GM12878 (cell line): ENCODE measurements at regions not wholly inside any gene's neighbourhood (a gene's known extent, or its start where the extent isn't known, plus 50 kb on each side); places are given as distances from the start of the nearest gene placed in this dataset.

Source experiments
- ATAC-seq: fragments of 200-7000 bp; cut with Tn5 transposase; 3 replicates; pipeline ENCODE4 v1.9.1; 2020; ENCODE audit warnings: mild to moderate bottlenecking, moderate library complexity
- BruUV-seq: library from RNA; stranded (reverse); fragments of 400-500 nt; replicated peaks from 2 replicates; lab custom pipeline; 2021; lab: Mats Ljungman, UMichigan
- CTCF ChIA-PET: fragments of 300-600 bp; sonication (Branson Sonifier 250); formaldehyde crosslinking; extraction: SDS; loops from one replicate; lab custom pipeline; 2021; ENCODE audit warnings: inconsistent platforms; lab: Yijun Ruan, JAX
- POLR2A ChIA-PET: fragments of 350-600 bp; formaldehyde crosslinking; extraction: SDS; loops from one replicate; lab custom pipeline; 2021; ENCODE audit warnings: inconsistent platforms; lab: Charles Lee
- RAD21 ChIA-PET: fragments of 300-600 bp; sonication (Branson Sonifier 250); formaldehyde crosslinking; loops from one replicate; lab custom pipeline; 2023; ENCODE audit warnings: antibody characterized with exemption; ENCODE audit not compliant: unreplicated experiment; lab: Charles Lee
- SMC1A ChIA-PET: fragments of 300-600 bp; sonication (Branson Sonifier 250); formaldehyde crosslinking; loops from one replicate; lab custom pipeline; 2023; ENCODE audit not compliant: unreplicated experiment, uncharacterized antibody; lab: Charles Lee
- DNase-seq: peaks from one replicate; pipeline ENCODE4 v3.0.0-alpha.2; 2011; ENCODE audit warnings: low read depth, low spot score
- FAIRE-seq: peaks from 3 replicates; lab custom pipeline; 2011; peaks lifted over from hg19 to GRCh38; lab: Jason Lieb, UNC
- H2AFZ ChIP-seq: 2 replicates; pipeline ENCODE4 v1.6.0; 2011; ENCODE audit warnings: low read depth, low read length, control low read depth; ENCODE audit not compliant: control insufficient read depth
- H3K27ac ChIP-seq: 2 replicates; pipeline ENCODE4 v1.5.1; 2011; ENCODE audit warnings: control low read depth; ENCODE audit not compliant: control insufficient read depth, insufficient read depth
- H3K27me3 ChIP-seq, 2 experiments: replicated peaks in 1 of 2; 2 replicates each; pipeline versions ENCODE4 v1.6.0 to v1.6.1; 2011; ENCODE audit warnings: low read length in 1 of 2; ENCODE audit not compliant: control insufficient read depth in 2 of 2, insufficient read depth in 2 of 2
- H3K36me3 ChIP-seq, 2 experiments: 2 replicates each; pipeline ENCODE4 v1.5.1; 2011; ENCODE audit warnings: low read length in 1 of 2; ENCODE audit not compliant: control insufficient read depth in 2 of 2, insufficient read depth in 2 of 2
- H3K4me1 ChIP-seq: 2 replicates; pipeline ENCODE4 v1.6.1; 2011; ENCODE audit warnings: mild to moderate bottlenecking, low read length, moderate library complexity, mixed read lengths; ENCODE audit not compliant: control insufficient read depth, insufficient read depth
- H3K4me2 ChIP-seq: 2 replicates; pipeline ENCODE4 v1.6.0; 2011; ENCODE audit warnings: control low read depth; ENCODE audit not compliant: control insufficient read depth, insufficient read depth
- H3K4me3 ChIP-seq: fragments of 200-600 bp; sonication (generic); 2 replicates; pipeline ENCODE4 v1.5.1; 2016
- H3K79me2 ChIP-seq: 2 replicates; pipeline ENCODE4 v1.6.0; 2011; ENCODE audit warnings: low read length; ENCODE audit not compliant: control insufficient read depth, insufficient read depth
- H3K9ac ChIP-seq: 2 replicates; pipeline ENCODE4 v1.8.0; 2011; ENCODE audit warnings: low read length, control low read depth, mixed read lengths; ENCODE audit not compliant: control insufficient read depth, insufficient read depth
- H3K9me3 ChIP-seq: replicated peaks from 3 replicates; pipeline ENCODE4 v1.5.1; 2011; ENCODE audit warnings: mild to moderate bottlenecking, low read length; ENCODE audit not compliant: control insufficient read depth, insufficient read depth
- H4K20me1 ChIP-seq: 2 replicates; pipeline ENCODE4 v1.6.0; 2011; ENCODE audit not compliant: control insufficient read depth, insufficient read depth
- EED ChIP-seq: sonication (generic); IDR thresholded peaks from 2 replicates; pipeline ENCODE4 v1.6.1; 2016; ENCODE audit warnings: antibody characterized with exemption, low read depth
- FOXM1 ChIP-seq: IDR thresholded peaks from 2 replicates; pipeline ENCODE4 v1.6.1; 2012; ENCODE audit warnings: low read depth, mild to moderate bottlenecking, inconsistent platforms, low read length, moderate library complexity
- PAX8 ChIP-seq: fragments of 450-650 bp; IDR thresholded peaks from 2 replicates; pipeline ENCODE4 v1.6.1; 2017; ENCODE audit warnings: mild to moderate bottlenecking, moderate library complexity
- POLR2AphosphoS5 ChIP-seq: IDR thresholded peaks from 2 replicates; pipeline ENCODE4 v1.6.1; 2011; ENCODE audit warnings: mild to moderate bottlenecking, low read length, inconsistent platforms
- RAD51 ChIP-seq: fragments of 450-650 bp; IDR thresholded peaks from 2 replicates; pipeline ENCODE4 v1.6.1; 2016; ENCODE audit warnings: moderate library complexity, mild to moderate bottlenecking, inconsistent platforms
- SMC3 ChIP-seq: IDR thresholded peaks from 2 replicates; pipeline ENCODE4 v1.6.1; 2011; ENCODE audit warnings: low read length, improper control_type of control experiment, borderline replicate concordance
- SRF ChIP-seq, 2 experiments: IDR thresholded peaks; 2 replicates each; pipeline ENCODE4 v1.6.1; 2011; ENCODE audit warnings: low read depth in 2 of 2, low read length in 2 of 2, mild to moderate bottlenecking in 1 of 2, moderate library complexity in 1 of 2
- ZBED1 ChIP-seq: IDR thresholded peaks from 2 replicates; pipeline ENCODE4 v1.6.1; 2016; ENCODE audit warnings: borderline replicate concordance
- WGBS: methylation state at CpG from one replicate; pipeline ENCODE4 v1.1.6; 2016; ENCODE audit warnings: low lambda C conversion rate; ENCODE audit not compliant: insufficient replicate concordance, insufficient coverage; ENCODE audit errors: missing lambda C conversion rate; 5-methylcytosine and 5-hydroxymethylcytosine counted together
- in situ Hi-C: fragments of 300-500 bp; cut with MboI; formaldehyde crosslinking; loops from 9 replicates; pipeline ENCODE4 v1.14.3; 2018; ENCODE audit warnings: mixed read lengths
- intact Hi-C: fragments of 100-400 bp; cut with micrococcal nuclease; formaldehyde crosslinking; loops from one replicate; pipeline ENCODE4 v1.14.2; 2022; ENCODE audit not compliant: unreplicated experiment
- TF ChIP-seq, protein P1 (sequence below): fragments of 450-650 bp; IDR thresholded peaks from 2 replicates; pipeline ENCODE4 v1.6.1; 2017; ENCODE audit warnings: mild to moderate bottlenecking
- TF ChIP-seq, protein P2 (sequence below): fragments of 450-650 bp; formaldehyde crosslinking; IDR thresholded peaks from 2 replicates; pipeline ENCODE4 v1.5.0; 2022; ENCODE audit warnings: mild to moderate bottlenecking, missing genetic modification characterization

DNA sequence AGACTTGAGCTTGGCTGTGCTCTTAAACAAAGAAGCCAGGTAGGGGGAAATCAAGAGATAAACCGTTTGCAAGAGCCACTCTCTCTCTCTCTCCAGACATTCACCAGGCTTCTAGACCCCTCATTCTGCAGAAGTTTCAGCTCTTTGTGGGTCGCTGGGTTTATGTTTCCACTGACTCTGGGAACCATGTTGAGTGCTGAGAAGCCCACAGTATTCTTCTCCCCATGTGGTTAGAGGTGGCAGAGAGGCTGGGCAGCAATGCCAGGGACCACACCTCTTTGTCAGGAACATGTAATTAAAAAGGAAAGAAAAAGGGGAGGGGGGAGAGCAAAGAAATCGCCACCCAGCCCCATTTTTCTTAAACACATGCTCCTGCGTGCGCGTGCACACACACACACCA is 154.8 kb upstream of the SOX9 start:
- no peaks in the 10 kb centered on the region for H3K27me3 ChIP-seq

DNA sequence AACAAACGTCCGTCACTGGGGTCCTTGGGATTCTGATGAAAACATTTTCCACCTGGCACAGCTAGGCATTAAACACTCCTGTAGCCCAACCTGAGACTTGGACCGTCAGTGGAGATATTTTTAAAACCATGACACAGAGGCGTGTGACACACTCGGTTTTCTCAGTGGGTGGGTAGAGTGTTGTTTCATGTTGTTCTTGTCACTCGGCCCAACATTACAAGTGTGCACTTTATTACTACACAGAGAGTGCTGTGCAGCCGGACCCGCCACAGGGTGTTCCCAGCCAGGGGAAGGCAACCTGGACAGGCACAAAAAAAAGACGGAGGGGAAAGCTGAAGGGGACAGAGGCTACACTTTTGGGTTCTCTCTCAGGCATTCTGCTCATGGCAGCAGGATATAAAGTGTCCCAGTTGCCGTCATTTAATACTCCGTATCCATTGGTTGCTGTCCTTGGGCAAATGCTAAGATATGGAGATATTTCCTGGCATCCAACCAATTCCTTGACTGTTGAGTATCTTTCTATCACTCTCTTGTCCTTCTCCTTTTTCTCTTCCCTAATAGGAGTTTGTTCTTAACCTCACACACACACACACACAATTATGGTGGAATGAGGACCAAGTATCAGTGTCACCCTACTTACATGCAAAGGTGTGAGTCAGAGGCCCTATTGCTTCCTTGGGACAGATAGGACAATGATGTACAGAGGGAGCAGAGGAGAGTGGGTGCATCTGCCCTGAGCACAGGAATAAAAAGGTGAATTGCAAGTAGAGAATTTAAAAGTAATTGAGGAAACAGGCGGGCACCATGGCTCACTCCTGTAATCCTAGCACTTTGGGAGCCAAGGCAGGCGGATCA is 154.1 kb upstream of the SOX9 start:
- CTCF ChIA-PET: no interaction called here
- FAIRE-seq (no peak), ATAC-seq (no peak), DNase-seq (no peak)
- intact Hi-C loops: no loop called here
- SMC1A ChIA-PET: no interaction called here
- Histone ChIP-seq H3K27me3 (no peaks in the 10 kb centered on the region), H3K9me3 (no peaks in the 10 kb centered on the region; the same call in 2 of the 3 replicates), H3K79me2 (no peaks in the 10 kb centered on the region), H3K4me2 (no peak overlapping the region), H4K20me1 (no peaks in the 10 kb centered on the region), H3K36me3 (no peaks in the 10 kb centered on the region), H2AFZ (no peak overlapping the region), H3K9ac (no peak overlapping the region), H3K4me3 (no peak overlapping the region), H3K27ac (no peak overlapping the region), H3K4me1 (no peaks in the 10 kb centered on the region)
- BruUV-seq: no TSS peak
- 31% methylated on average over 13 of the region's 13 CpGs for WGBS
- POLR2A ChIA-PET: interaction anchor here (0.7 kb wide), 1 partner anchor 9 kb away, joined by 3 read pairs; no protein-coding TSS in a partner anchor
- in situ Hi-C loops: no loop called here
- RAD21 ChIA-PET: no interaction called here
- TF ChIP-seq POLR2AphosphoS5 (no peak), RAD51 (no peak), FOXM1 (no peak), SMC3 (no peak), SRF (IDR thresholded peaks at IDR 0.05; ENCODE audit: low read depth in 2 of 2, low read length in 2 of 2) (no peak), PAX8 (no peak), EED (no peak)
- TF ChIP-seq, protein P1, sequence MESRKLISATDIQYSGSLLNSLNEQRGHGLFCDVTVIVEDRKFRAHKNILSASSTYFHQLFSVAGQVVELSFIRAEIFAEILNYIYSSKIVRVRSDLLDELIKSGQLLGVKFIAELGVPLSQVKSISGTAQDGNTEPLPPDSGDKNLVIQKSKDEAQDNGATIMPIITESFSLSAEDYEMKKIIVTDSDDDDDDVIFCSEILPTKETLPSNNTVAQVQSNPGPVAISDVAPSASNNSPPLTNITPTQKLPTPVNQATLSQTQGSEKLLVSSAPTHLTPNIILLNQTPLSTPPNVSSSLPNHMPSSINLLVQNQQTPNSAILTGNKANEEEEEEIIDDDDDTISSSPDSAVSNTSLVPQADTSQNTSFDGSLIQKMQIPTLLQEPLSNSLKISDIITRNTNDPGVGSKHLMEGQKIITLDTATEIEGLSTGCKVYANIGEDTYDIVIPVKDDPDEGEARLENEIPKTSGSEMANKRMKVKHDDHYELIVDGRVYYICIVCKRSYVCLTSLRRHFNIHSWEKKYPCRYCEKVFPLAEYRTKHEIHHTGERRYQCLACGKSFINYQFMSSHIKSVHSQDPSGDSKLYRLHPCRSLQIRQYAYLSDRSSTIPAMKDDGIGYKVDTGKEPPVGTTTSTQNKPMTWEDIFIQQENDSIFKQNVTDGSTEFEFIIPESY: no peak
- TF ChIP-seq, protein P2, sequence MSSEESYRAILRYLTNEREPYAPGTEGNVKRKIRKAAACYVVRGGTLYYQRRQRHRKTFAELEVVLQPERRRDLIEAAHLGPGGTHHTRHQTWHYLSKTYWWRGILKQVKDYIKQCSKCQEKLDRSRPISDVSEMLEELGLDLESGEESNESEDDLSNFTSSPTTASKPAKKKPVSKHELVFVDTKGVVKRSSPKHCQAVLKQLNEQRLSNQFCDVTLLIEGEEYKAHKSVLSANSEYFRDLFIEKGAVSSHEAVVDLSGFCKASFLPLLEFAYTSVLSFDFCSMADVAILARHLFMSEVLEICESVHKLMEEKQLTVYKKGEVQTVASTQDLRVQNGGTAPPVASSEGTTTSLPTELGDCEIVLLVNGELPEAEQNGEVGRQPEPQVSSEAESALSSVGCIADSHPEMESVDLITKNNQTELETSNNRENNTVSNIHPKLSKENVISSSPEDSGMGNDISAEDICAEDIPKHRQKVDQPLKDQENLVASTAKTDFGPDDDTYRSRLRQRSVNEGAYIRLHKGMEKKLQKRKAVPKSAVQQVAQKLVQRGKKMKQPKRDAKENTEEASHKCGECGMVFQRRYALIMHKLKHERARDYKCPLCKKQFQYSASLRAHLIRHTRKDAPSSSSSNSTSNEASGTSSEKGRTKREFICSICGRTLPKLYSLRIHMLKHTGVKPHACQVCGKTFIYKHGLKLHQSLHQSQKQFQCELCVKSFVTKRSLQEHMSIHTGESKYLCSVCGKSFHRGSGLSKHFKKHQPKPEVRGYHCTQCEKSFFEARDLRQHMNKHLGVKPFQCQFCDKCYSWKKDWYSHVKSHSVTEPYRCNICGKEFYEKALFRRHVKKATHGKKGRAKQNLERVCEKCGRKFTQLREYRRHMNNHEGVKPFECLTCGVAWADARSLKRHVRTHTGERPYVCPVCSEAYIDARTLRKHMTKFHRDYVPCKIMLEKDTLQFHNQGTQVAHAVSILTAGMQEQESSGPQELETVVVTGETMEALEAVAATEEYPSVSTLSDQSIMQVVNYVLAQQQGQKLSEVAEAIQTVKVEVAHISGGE (CRISPR knock-in tag): no peak

More for the DNA sequence above, 154.8 kb upstream of the SOX9 start:
- WGBS: 46% methylated on average over 6 of the region's 6 CpGs
- BruUV-seq: no TSS peak
- in situ Hi-C loops: no loop called here
- intact Hi-C loops: no loop called here
- ChIA-PET POLR2A (no interaction called here), CTCF (interaction anchor here (0.7 to 0.8 kb wide), 2 partner anchors 97 to 267 kb away, joined by 3 to 4 read pairs; no protein-coding TSS in a partner anchor), RAD21 (no interaction called here), SMC1A (interaction anchor here (1.0 kb wide), 1 partner anchor 20 kb away, joined by 3 read pairs; no protein-coding TSS in a partner anchor)
- no peak overlapping the region for H3K4me3 ChIP-seq
- H4K20me1 ChIP-seq: no peaks in the 10 kb centered on the region
- no peak overlapping the region for H3K27ac ChIP-seq
- TF ChIP-seq ZBED1: no peak
- no peak overlapping the region for H3K9ac ChIP-seq
- ATAC-seq (no peak), FAIRE-seq (no peak), DNase-seq (no peak)
- H3K9me3 ChIP-seq: no peaks in the 10 kb centered on the region; the same call in 2 of the 3 replicates
- H3K79me2 ChIP-seq: no peaks in the 10 kb centered on the region
- no peak overlapping the region for H3K4me2 ChIP-seq
- H2AFZ ChIP-seq: no peak overlapping the region
- H3K36me3 ChIP-seq: no peaks in the 10 kb centered on the region
- no peaks in the 10 kb centered on the region for H3K4me1 ChIP-seq
